ENCODE measurements at regions not wholly inside any gene's neighbourhood (a gene's known extent, or its start where the extent isn't known, plus 50 kb on each side); places are given as distances from the start of the nearest gene placed in this dataset.

- TF ChIP-seq EZH2phosphoT487 (IDR thresholded peaks at IDR 0.05; ENCODE audit: low read length) (no peak), EZH2 (optimal IDR thresholded peaks at IDR 0.05; ENCODE audit: low read depth, low read length) (no peak), CTCF (IDR thresholded peaks at IDR 0.05; ENCODE audit: low read length) (no peak)
- Histone ChIP-seq H3K4me3 (ENCODE audit: low read length) (no peak overlapping the region), H3K4me1 (ENCODE audit: low read length) (no peaks in the 10 kb centered on the region), H3F3A (ENCODE audit: insufficient read depth, low read length) (no peaks in the 10 kb centered on the region), H3K27me3 (replicated peaks; ENCODE audit: insufficient read depth, low read length) (no peaks in the 10 kb centered on the region), H3K9ac (ENCODE audit: low read length) (no peak overlapping the region), H3K27ac (ENCODE audit: low read length) (no peak overlapping the region), H3K4me2 (ENCODE audit: low read depth, low read length) (no peak overlapping the region), H3K79me2 (ENCODE audit: low read length) (no peaks in the 10 kb centered on the region), H3K9me3 (replicated peaks; ENCODE audit: insufficient read depth, low read length) (no peaks in the 10 kb centered on the region), H3K36me3 (replicated peaks; ENCODE audit: insufficient read depth, low read length) (no peaks in the 10 kb centered on the region), H4K20me1 (ENCODE audit: insufficient read depth, low read length) (no peaks in the 10 kb centered on the region), H3K9me2 (replicated peaks; ENCODE audit: insufficient read depth, low read length) (no peaks in the 10 kb centered on the region), H2AFZ (ENCODE audit: low read length) (no peak overlapping the region)
- DNase-seq, result no peak
Observed at GRCh38 chr4:124046190-124046589, 649.6 kb downstream of the SPRY1 start.

- Histone ChIP-seq H3K27me3 (replicated peaks; ENCODE audit: insufficient read depth, low read length) (no peaks in the 10 kb centered on the region), H3K4me3 (ENCODE audit: low read length) (no peak overlapping the region), H3K4me2 (ENCODE audit: low read depth, low read length) (no peak overlapping the region), H4K20me1 (ENCODE audit: insufficient read depth, low read length) (no peaks in the 10 kb centered on the region), H3K9me3 (replicated peaks; ENCODE audit: insufficient read depth, low read length) (no peaks in the 10 kb centered on the region), H3K27ac (ENCODE audit: low read length) (no peak overlapping the region), H2AFZ (ENCODE audit: low read length) (no peak overlapping the region), H3K36me3 (replicated peaks; ENCODE audit: insufficient read depth, low read length) (no peaks in the 10 kb centered on the region), H3K79me2 (ENCODE audit: low read length) (no peaks in the 10 kb centered on the region), H3F3A (ENCODE audit: insufficient read depth, low read length) (no peaks in the 10 kb centered on the region), H3K9me2 (replicated peaks; ENCODE audit: insufficient read depth, low read length) (no peaks in the 10 kb centered on the region), H3K4me1 (ENCODE audit: low read length) (no peaks in the 10 kb centered on the region), H3K9ac (ENCODE audit: low read length) (no peak overlapping the region)
- DNase-seq, result no peak
- no peak for TF ChIP-seq EZH2phosphoT487 (IDR thresholded peaks at IDR 0.05; ENCODE audit: low read length)
- TF ChIP-seq EZH2 (optimal IDR thresholded peaks at IDR 0.05; ENCODE audit: low read depth, low read length), result no peak
- TF ChIP-seq CTCF (IDR thresholded peaks at IDR 0.05; ENCODE audit: low read length), result no peak
Observed at GRCh38 chr4:124053872-124054538, 657.4 kb downstream of the SPRY1 start.

GRCh38 chr4:124055336-124055735 lies 657.2 kb downstream of the ANKRD50 start:
- H4K20me1 ChIP-seq (ENCODE audit: insufficient read depth, low read length), result no peaks in the 10 kb centered on the region
- no peaks in the 10 kb centered on the region for H3K9me2 ChIP-seq (replicated peaks; ENCODE audit: insufficient read depth, low read length)
- TF ChIP-seq EZH2phosphoT487 (IDR thresholded peaks at IDR 0.05; ENCODE audit: low read length), result no peak
- no peak for TF ChIP-seq EZH2 (optimal IDR thresholded peaks at IDR 0.05; ENCODE audit: low read depth, low read length)
- no peak for TF ChIP-seq CTCF (IDR thresholded peaks at IDR 0.05; ENCODE audit: low read length)

More at GRCh38 chr4:124055336-124055735, 657.2 kb downstream of the ANKRD50 start:
- Histone ChIP-seq H3K27me3 (replicated peaks; ENCODE audit: insufficient read depth, low read length) (no peaks in the 10 kb centered on the region), H2AFZ (ENCODE audit: low read length) (no peak overlapping the region), H3K36me3 (replicated peaks; ENCODE audit: insufficient read depth, low read length) (no peaks in the 10 kb centered on the region), H3K9me3 (replicated peaks; ENCODE audit: insufficient read depth, low read length) (no peaks in the 10 kb centered on the region), H3K4me1 (ENCODE audit: low read length) (peaks cover 8% of the 10 kb centered on the region; the same call in 1 of the 2 replicates), H3K4me3 (ENCODE audit: low read length) (no peak overlapping the region), H3K79me2 (ENCODE audit: low read length) (no peaks in the 10 kb centered on the region), H3F3A (ENCODE audit: insufficient read depth, low read length) (peaks cover 9% of the 10 kb centered on the region), H3K27ac (ENCODE audit: low read length) (no peak overlapping the region), H3K9ac (ENCODE audit: low read length) (no peak overlapping the region), H3K4me2 (ENCODE audit: low read depth, low read length) (no peak overlapping the region)
- no peak for DNase-seq

Measured in MM.1S (cell line).